ENCODE measurements at regions not wholly inside any gene's neighbourhood (a gene's known extent, or its start where the extent isn't known, plus 50 kb on each side); places are given as distances from the start of the nearest gene placed in this dataset.

DNA sequence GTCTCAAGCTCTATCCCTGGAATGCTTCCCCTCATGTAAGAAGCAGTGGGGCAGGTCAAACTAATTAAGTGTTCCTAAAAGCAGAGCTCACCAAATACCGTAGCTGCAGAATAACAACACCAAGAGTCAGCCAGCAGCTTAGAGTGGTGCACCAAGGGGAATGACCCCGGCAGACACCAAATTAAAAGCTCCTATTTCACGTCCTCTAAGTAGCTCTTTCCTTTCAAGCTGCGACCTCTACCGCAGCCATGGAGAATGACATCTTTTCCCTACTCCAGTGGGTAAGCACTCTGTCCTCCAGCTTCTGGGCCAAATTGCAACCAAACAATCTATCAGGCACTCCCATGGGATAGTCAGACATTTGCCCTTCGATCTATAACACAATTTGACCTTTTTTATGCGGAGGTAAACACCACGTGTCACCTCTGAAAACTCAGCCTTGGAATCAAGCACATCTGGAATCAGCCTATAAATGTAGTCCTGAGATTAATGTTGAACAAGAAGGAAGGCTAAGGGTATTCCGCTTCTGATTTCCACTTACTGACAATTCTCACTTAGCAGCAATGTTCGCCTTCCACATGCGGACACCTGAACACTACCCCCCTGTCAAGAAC, 67.6 kb upstream of the CDKN3 start:
- WGBS, 2 donors (ENCODE audit: low coverage in 1 of 2): 37 to 41% methylated on average over 11 of the region's 11 CpGs
- ATAC-seq: peak; percentile 65
- Histone ChIP-seq H3K4me3 (no peak overlapping the region), H3K27ac (no peak overlapping the region), H3K27me3 (no peaks in the 10 kb centered on the region), H3K4me1 (peaks cover 0 to 23% (median 0%) of the 10 kb centered on the region in 3 donors), H3K9me3 (no peaks in the 10 kb centered on the region), H3K36me3 (no peaks in the 10 kb centered on the region)
- no peak for TF ChIP-seq POLR2A (IDR thresholded peaks at IDR 0.05)
- no peak for TF ChIP-seq POLR2AphosphoS5 (IDR thresholded peaks at IDR 0.05)
- TF ChIP-seq, protein P1, sequence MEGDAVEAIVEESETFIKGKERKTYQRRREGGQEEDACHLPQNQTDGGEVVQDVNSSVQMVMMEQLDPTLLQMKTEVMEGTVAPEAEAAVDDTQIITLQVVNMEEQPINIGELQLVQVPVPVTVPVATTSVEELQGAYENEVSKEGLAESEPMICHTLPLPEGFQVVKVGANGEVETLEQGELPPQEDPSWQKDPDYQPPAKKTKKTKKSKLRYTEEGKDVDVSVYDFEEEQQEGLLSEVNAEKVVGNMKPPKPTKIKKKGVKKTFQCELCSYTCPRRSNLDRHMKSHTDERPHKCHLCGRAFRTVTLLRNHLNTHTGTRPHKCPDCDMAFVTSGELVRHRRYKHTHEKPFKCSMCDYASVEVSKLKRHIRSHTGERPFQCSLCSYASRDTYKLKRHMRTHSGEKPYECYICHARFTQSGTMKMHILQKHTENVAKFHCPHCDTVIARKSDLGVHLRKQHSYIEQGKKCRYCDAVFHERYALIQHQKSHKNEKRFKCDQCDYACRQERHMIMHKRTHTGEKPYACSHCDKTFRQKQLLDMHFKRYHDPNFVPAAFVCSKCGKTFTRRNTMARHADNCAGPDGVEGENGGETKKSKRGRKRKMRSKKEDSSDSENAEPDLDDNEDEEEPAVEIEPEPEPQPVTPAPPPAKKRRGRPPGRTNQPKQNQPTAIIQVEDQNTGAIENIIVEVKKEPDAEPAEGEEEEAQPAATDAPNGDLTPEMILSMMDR (IDR thresholded peaks at IDR 0.05): peak; percentile 19 to 60 (median 42)
- TF ChIP-seq EP300 (IDR thresholded peaks at IDR 0.05): no peak

GRCh38 chr14:54330876-54331275, 65.9 kb upstream of the CDKN3 start:
- ATAC-seq: no peak
- no peaks in the 10 kb centered on the region for H3K36me3 ChIP-seq
- H3K4me3 ChIP-seq: no peak overlapping the region
- H3K27ac ChIP-seq: no peak overlapping the region
- 82 to 88% methylated on average over 4 to 5 of the region's 5 CpGs for WGBS, 2 donors (ENCODE audit: low coverage in 1 of 2)
- H3K9me3 ChIP-seq: no peaks in the 10 kb centered on the region
- no peaks in the 10 kb centered on the region for H3K27me3 ChIP-seq
- no peak for TF ChIP-seq POLR2AphosphoS5 (IDR thresholded peaks at IDR 0.05)
- peaks cover 0 to 23% (median 0%) of the 10 kb centered on the region in 3 donors for H3K4me1 ChIP-seq

- ATAC-seq: no peak
- TF ChIP-seq POLR2A (IDR thresholded peaks at IDR 0.05): no peak
- TF ChIP-seq EP300 (IDR thresholded peaks at IDR 0.05): no peak
- TF ChIP-seq POLR2AphosphoS5 (IDR thresholded peaks at IDR 0.05): peak; percentile 44
- TF ChIP-seq, protein P1 (IDR thresholded peaks at IDR 0.05): no peak
- no peaks in the 10 kb centered on the region for H3K36me3 ChIP-seq
- 13 to 32% methylated on average over 5 of the region's 5 CpGs for WGBS, 2 donors (ENCODE audit: low coverage in 1 of 2)
- H3K9me3 ChIP-seq: no peaks in the 10 kb centered on the region
- H3K4me1 ChIP-seq: peaks cover 0 to 23% (median 0%) of the 10 kb centered on the region in 3 donors
- H3K27me3 ChIP-seq: no peaks in the 10 kb centered on the region
- no peak overlapping the region for H3K27ac ChIP-seq
- H3K4me3 ChIP-seq: no peak overlapping the region
Measured at GRCh38 chr14:54331516-54331915, 65.3 kb upstream of the CDKN3 start.

- Histone ChIP-seq H3K4me3 (no peak overlapping the region), H3K36me3 (no peaks in the 10 kb centered on the region), H3K27ac (no peak overlapping the region), H3K27me3 (no peaks in the 10 kb centered on the region), H3K4me1 (peaks cover 0 to 23% (median 0%) of the 10 kb centered on the region in 3 donors), H3K9me3 (no peaks in the 10 kb centered on the region)
- ATAC-seq: no peak
- whole genome bisulfite sequencing, 2 donors (ENCODE audit: low coverage in 1 of 2): 84 to 91% methylated on average over 4 of the region's 6 CpGs
- TF ChIP-seq EP300 (IDR thresholded peaks at IDR 0.05) (no peak), POLR2AphosphoS5 (IDR thresholded peaks at IDR 0.05) (no peak), POLR2A (IDR thresholded peaks at IDR 0.05) (no peak)
- TF ChIP-seq, protein P1 (IDR thresholded peaks at IDR 0.05): no peak
Measured at GRCh38 chr14:54332490-54332889, 64.3 kb upstream of the CDKN3 start.

DNA sequence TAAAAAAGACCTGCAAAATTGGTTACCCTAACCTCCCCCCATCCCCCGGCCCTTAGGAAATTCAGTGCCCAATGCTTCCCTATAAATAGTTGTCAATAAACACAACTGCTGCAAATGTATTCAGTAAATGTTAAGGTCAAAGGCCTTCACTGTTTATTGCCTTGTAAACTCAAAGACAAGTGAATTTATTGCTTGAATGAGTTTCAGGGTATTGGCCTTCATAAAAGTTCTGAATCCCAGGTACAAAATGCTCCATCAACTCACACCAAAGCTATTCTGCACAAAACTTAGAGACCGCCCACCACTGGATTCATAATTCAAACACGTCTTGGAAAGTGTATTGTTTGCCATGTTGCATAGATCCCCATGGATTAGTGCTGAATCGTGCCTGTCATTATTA, 63.3 kb upstream of the CDKN3 start:
- Histone ChIP-seq H3K27ac (no peak overlapping the region), H3K27me3 (no peaks in the 10 kb centered on the region), H3K4me1 (peaks cover 0 to 23% (median 0%) of the 10 kb centered on the region in 3 donors), H3K4me3 (no peak overlapping the region), H3K9me3 (no peaks in the 10 kb centered on the region), H3K36me3 (no peaks in the 10 kb centered on the region)
- ATAC-seq: no peak
- TF ChIP-seq POLR2A (IDR thresholded peaks at IDR 0.05): no peak
- TF ChIP-seq POLR2AphosphoS5 (IDR thresholded peaks at IDR 0.05): no peak
- TF ChIP-seq, protein P1 (IDR thresholded peaks at IDR 0.05): no peak
- TF ChIP-seq EP300 (IDR thresholded peaks at IDR 0.05): no peak
- 89 to 96% methylated on average over 3 to 4 of the region's 4 CpGs for WGBS, 2 donors (ENCODE audit: low coverage in 1 of 2)
